Upper lobe of left lung (tissue), 4 donors: ENCODE measurements at regions not wholly inside any gene's neighbourhood (a gene's known extent, or its start where the extent isn't known, plus 50 kb on each side); places are given as distances from the start of the nearest gene placed in this dataset.

Experiments used
- CTCF ChIP-seq, 6 experiments: fragments of 450-650 bp in 4 of 6; fragments of 200-600 bp in 2 of 6; sonication (generic) in 2 of 6; IDR thresholded peaks; one replicate each; pipeline ENCODE4 v1.5.1; 2016 to 2019; ENCODE audit warnings: antibody characterized with exemption in 6 of 6
- EP300 ChIP-seq, 4 donors: sonication (generic); formaldehyde crosslinking; IDR thresholded peaks; one replicate each; pipeline ENCODE4 v1.5.1; 2017; ENCODE audit warnings: antibody characterized with exemption in 4 of 4, control low read depth in 2 of 4
- POLR2A ChIP-seq, 4 donors: fragments of 450-650 bp; IDR thresholded peaks; one replicate each; pipeline ENCODE4 v1.5.1; 2016 to 2017; ENCODE audit warnings: antibody characterized with exemption in 4 of 4, mild to moderate bottlenecking in 2 of 4
- POLR2AphosphoS5 ChIP-seq, 2 donors: sonication (generic); formaldehyde crosslinking; IDR thresholded peaks; one replicate each; pipeline ENCODE4 v1.5.1; 2017; ENCODE audit warnings: antibody characterized with exemption in 2 of 2

DNA sequence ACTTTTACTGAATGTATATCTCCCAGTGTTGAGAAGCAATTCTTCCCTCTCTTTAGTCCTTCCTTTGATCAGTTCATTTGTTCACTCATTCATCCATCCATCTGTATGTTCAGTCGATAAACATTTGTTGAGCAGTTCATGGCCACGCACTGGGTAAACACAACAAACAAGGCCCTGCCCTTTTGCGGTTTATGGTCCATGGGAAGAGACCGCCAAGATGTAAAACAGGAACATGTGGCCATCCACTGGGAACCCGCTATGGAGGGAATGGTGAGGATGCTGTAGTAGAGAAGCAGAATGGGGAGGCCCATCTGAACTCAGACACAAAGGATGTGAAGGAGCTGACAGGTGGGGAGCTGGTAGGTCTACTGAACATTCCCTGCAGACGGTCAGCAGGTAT is 102.7 kb upstream of the SPRY4 start:
- TF ChIP-seq POLR2A (IDR thresholded peaks at IDR 0.05) (no peak), CTCF (IDR thresholded peaks at IDR 0.05) (no peak), POLR2AphosphoS5 (IDR thresholded peaks at IDR 0.05) (no peak), EP300 (IDR thresholded peaks at IDR 0.05) (no peak)
